ENCODE measurements at regions not wholly inside any gene's neighbourhood (a gene's known extent, or its start where the extent isn't known, plus 50 kb on each side); places are given as distances from the start of the nearest gene placed in this dataset.
"Not testable (repeated sequence)": the region's sequence is repeated elsewhere in the genome, so short reads cannot be mapped to it uniquely, and the experiment has no call there.

DNA sequence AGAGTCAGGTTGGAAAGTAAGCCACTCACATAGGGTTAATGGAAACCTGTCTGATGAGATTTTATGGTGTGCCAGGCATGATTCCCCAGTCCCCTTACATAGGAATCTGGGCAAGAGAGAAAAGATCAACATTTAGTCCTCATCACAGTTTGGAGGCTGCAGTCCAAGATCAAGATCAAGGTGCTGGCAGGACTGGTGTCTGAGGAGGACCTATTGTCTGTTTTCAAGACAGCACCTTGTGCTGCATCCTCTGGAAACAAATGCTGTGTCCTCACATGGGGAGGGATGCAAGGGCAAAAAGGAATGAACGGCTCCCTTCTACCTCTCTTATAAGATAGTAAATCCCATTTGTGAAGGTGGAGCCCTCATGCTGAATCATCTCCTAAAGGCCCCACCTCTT is 244.8 kb upstream of the GALNT17 start:
- Mint-ChIP-seq H3K4me3 (no peak overlapping the region), H3K27me3 (no peaks in the 10 kb centered on the region), H3K9me3 (peaks cover 18% of the 10 kb centered on the region), H3K4me1 (no peaks in the 10 kb centered on the region), H3K27ac (no peak overlapping the region), H3K36me3 (no peaks in the 10 kb centered on the region)
- ATAC-seq (ENCODE audit: low read depth) (no peak), DNase-seq (no peak)
- POLR2A ChIA-PET, result no interaction called here

- ATAC-seq (ENCODE audit: low read depth), result no peak
- Mint-ChIP-seq H3K9me3 (peaks cover 16% of the 10 kb centered on the region), H3K36me3 (no peaks in the 10 kb centered on the region), H3K27me3 (no peaks in the 10 kb centered on the region), H3K4me1 (no peaks in the 10 kb centered on the region), H3K27ac (no peak overlapping the region), H3K4me3 (no peak overlapping the region)
- DNase-seq, result no peak
- POLR2A ChIA-PET, result no interaction called here
Measured at GRCh38 chr7:70890147-70890969, 241.6 kb upstream of the GALNT17 start.

GRCh38 chr7:70893422-70893821 is 238.5 kb upstream of the GALNT17 start:
- POLR2A ChIA-PET, result no interaction called here
- Mint-ChIP-seq H3K36me3 (no peaks in the 10 kb centered on the region), H3K4me3 (no peak overlapping the region), H3K27ac (no peak overlapping the region), H3K27me3 (no peaks in the 10 kb centered on the region), H3K4me1 (no peaks in the 10 kb centered on the region), H3K9me3 (peaks cover 16% of the 10 kb centered on the region)
- ATAC-seq (ENCODE audit: low read depth) (no peak), DNase-seq (no peak)

DNA sequence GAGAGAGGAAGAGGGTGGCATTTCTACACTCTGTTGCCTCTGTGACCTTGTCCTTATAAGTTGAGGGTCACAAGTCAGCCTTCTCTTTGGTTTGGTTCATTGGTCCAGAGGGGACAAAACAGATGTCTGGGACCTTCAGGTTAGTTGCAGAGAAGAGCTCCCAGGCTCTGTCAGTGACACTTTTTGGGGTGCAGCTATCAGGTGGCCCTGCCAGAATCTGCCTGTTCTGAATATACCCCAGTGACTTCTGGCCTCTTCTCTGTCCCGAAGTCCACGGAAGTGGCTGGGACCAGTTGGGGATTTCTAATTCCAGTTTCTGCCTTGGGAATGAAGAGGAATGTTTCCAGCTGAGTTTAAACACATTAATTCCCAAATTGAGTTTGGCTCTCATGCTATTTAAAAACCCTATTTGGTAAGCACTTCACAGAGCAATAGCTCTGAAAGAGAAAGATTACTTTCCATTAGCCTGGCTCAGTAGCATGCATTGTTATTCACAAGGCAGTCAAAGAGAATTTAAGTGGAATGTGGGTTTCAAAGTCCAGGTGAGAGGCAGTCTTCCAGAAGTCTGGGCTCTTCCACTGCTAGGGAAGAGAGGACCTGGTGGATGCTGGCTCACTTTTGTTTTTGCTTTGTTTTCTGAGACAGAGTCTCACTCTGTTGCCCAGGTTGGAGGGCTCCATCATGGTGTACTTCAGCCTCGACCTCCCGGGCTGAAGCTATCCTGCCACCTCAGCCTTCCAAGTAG is 237.8 kb upstream of the GALNT17 start:
- no peaks in the 10 kb centered on the region for H3K4me1 Mint-ChIP-seq
- H3K9me3 Mint-ChIP-seq, result peaks cover 12% of the 10 kb centered on the region
- no peak overlapping the region for H3K27ac Mint-ChIP-seq
- ATAC-seq (ENCODE audit: low read depth), result no peak
- no peak for DNase-seq
- no peaks in the 10 kb centered on the region for H3K27me3 Mint-ChIP-seq
- no peaks in the 10 kb centered on the region for H3K36me3 Mint-ChIP-seq
- no peak overlapping the region for H3K4me3 Mint-ChIP-seq
- POLR2A ChIA-PET, result no interaction called here

GRCh38 chr7:70894799-70895198 is 237.1 kb upstream of the GALNT17 start:
- H3K9me3 Mint-ChIP-seq, result peaks cover 8% of the 10 kb centered on the region
- no peak overlapping the region for H3K4me3 Mint-ChIP-seq
- no peaks in the 10 kb centered on the region for H3K4me1 Mint-ChIP-seq
- no peak for DNase-seq
- H3K36me3 Mint-ChIP-seq, result no peaks in the 10 kb centered on the region
- no peak overlapping the region for H3K27ac Mint-ChIP-seq
- POLR2A ChIA-PET, result no interaction called here
- ATAC-seq (ENCODE audit: low read depth), result no peak
- H3K27me3 Mint-ChIP-seq, result no peaks in the 10 kb centered on the region

GRCh38 chr7:70895337-70896200 is 236.4 kb upstream of the GALNT17 start:
- H3K4me3 Mint-ChIP-seq; H3K9me3 Mint-ChIP-seq; DNase-seq; H3K4me1 Mint-ChIP-seq; H3K27ac Mint-ChIP-seq; H3K27me3 Mint-ChIP-seq; H3K36me3 Mint-ChIP-seq; ATAC-seq (ENCODE audit: low read depth); POLR2A ChIA-PET: not testable (repeated sequence)

GRCh38 chr7:70907259-70908247 is 224.4 kb upstream of the GALNT17 start:
- DNase-seq (no peak), ATAC-seq (ENCODE audit: low read depth) (no peak)
- Mint-ChIP-seq H3K4me3 (no peak overlapping the region), H3K36me3 (no peaks in the 10 kb centered on the region), H3K4me1 (no peaks in the 10 kb centered on the region), H3K27ac (no peak overlapping the region), H3K9me3 (peaks cover 4% of the 10 kb centered on the region), H3K27me3 (no peaks in the 10 kb centered on the region)
- POLR2A ChIA-PET, result no interaction called here

DNA sequence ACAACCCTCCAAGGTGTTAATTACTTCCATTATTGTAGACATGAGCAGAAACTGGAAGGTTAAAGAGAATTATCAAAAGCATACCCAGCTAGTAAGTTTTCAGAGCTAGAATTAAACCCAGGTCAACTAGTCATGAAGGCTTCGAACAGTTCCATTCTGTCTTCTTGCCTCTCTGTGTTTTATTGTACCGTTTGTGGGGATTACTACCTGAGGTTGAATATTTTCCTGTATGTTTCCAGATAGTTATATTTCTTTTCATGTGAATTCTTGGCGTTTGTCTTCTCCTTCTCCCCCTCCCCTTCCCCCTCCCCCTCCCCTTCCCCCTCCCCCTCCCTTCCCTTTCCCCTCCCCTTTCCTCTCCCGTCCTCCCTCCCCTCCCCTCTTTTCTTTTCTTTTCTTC is 218.0 kb upstream of the GALNT17 start:
- no peaks in the 10 kb centered on the region for H3K4me1 Mint-ChIP-seq
- ATAC-seq (ENCODE audit: low read depth) (no peak), DNase-seq (no peak)
- no peak overlapping the region for H3K27ac Mint-ChIP-seq
- POLR2A ChIA-PET, result no interaction called here
- no peaks in the 10 kb centered on the region for H3K36me3 Mint-ChIP-seq
- no peak overlapping the region for H3K4me3 Mint-ChIP-seq
- H3K27me3 Mint-ChIP-seq, result no peaks in the 10 kb centered on the region
- H3K9me3 Mint-ChIP-seq, result peaks cover 3% of the 10 kb centered on the region

- H3K27ac Mint-ChIP-seq, result no peak overlapping the region
- no peak overlapping the region for H3K4me3 Mint-ChIP-seq
- POLR2A ChIA-PET, result no interaction called here
- no peak for DNase-seq
- H3K4me1 Mint-ChIP-seq, result no peaks in the 10 kb centered on the region
- no peaks in the 10 kb centered on the region for H3K27me3 Mint-ChIP-seq
- no peak for ATAC-seq (ENCODE audit: low read depth)
- peaks cover 3% of the 10 kb centered on the region for H3K9me3 Mint-ChIP-seq
- H3K36me3 Mint-ChIP-seq, result no peaks in the 10 kb centered on the region
Measured at GRCh38 chr7:70915067-70915466, 216.9 kb upstream of the GALNT17 start.

DNA sequence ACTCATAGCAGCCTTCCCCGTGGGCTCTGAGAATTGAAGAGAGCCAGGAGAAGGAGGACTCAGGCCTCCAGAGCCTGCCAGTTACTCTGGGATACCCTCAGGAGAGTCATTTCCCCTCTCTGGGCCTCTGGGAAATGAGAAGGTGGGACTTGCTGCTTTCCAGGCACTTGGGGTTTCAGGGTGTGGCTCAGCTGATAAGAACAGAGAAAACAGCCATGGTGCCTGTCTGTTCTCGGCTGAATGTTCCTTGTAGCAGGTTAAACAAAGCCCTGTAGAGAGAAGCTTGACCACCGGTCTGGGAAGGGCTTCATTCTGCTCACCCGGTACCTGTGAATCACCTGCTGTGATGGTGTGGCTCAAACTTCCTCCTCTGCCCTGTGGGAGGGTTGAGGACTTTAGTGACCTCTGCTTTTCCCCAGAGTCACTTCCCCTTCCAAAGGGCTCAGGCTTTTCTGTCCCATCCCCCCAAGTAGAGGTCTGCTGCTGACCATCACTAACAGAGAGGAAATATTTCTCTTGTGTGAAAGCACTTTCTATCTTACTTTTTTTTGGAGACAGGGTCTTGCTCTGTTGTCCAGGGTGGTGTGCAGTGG is 212.4 kb upstream of the GALNT17 start:
- POLR2A ChIA-PET, result no interaction called here
- Mint-ChIP-seq H3K4me1 (no peaks in the 10 kb centered on the region), H3K36me3 (no peaks in the 10 kb centered on the region), H3K9me3 (peaks cover 4% of the 10 kb centered on the region), H3K27ac (no peak overlapping the region), H3K27me3 (no peaks in the 10 kb centered on the region), H3K4me3 (no peak overlapping the region)
- ATAC-seq (ENCODE audit: low read depth), result no peak
- DNase-seq, result no peak

GRCh38 chr7:70920876-70921275 is 211.1 kb upstream of the GALNT17 start:
- POLR2A ChIA-PET, result no interaction called here
- H3K4me1 Mint-ChIP-seq, result no peaks in the 10 kb centered on the region
- no peaks in the 10 kb centered on the region for H3K36me3 Mint-ChIP-seq
- H3K27me3 Mint-ChIP-seq, result no peaks in the 10 kb centered on the region
- no peak overlapping the region for H3K27ac Mint-ChIP-seq
- ATAC-seq (ENCODE audit: low read depth) (no peak), DNase-seq (no peak)
- H3K4me3 Mint-ChIP-seq, result no peak overlapping the region
- peaks cover 4% of the 10 kb centered on the region for H3K9me3 Mint-ChIP-seq

GRCh38 chr7:70923181-70923845 is 208.6 kb upstream of the GALNT17 start:
- Mint-ChIP-seq H3K9me3 (peaks cover 4% of the 10 kb centered on the region), H3K4me3 (no peak overlapping the region), H3K27me3 (no peaks in the 10 kb centered on the region), H3K27ac (no peak overlapping the region), H3K36me3 (no peaks in the 10 kb centered on the region), H3K4me1 (no peaks in the 10 kb centered on the region)
- DNase-seq (no peak), ATAC-seq (ENCODE audit: low read depth) (no peak)
- POLR2A ChIA-PET, result no interaction called here

Data from activated naive CD8-positive, alpha-beta T cell treated with anti-CD3 and anti-CD28 coated beads, Interleukin-2, amount 10 ng/mL, durations not matched to agents 7 days and 5 days (primary cell).